Middle frontal gyrus (tissue), 1 donor: ENCODE measurements at regions not wholly inside any gene's neighbourhood (a gene's known extent, or its start where the extent isn't known, plus 50 kb on each side); places are given as distances from the start of the nearest gene placed in this dataset.

ENCODE experiments used
- DNase-seq: peaks from one replicate; pipeline ENCODE4 v3.0.0-alpha.2; 2015; ENCODE audit warnings: low spot score; ENCODE audit errors: extremely low spot score

DNA sequence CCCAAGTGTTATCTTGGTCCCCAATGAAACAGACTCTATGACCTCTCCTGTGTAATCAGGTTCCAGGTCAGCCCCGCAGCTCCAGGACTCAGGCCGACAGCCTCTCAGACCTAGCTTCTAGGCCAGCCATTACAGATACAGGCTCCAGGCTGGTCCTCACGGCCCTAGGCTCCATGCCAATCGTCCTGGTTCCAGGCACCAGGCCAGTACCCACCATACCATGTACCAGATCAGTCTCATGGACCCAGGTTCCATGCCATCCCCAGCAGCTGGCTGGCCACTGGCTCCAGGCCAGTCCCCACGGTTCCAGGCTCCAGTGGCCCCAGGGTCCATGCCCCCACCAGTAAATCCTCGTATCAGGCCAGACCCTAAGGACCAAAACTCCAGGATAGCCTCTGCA lies 1326.6 kb upstream of the C9orf72 start:
- DNase-seq: no peak

DNA sequence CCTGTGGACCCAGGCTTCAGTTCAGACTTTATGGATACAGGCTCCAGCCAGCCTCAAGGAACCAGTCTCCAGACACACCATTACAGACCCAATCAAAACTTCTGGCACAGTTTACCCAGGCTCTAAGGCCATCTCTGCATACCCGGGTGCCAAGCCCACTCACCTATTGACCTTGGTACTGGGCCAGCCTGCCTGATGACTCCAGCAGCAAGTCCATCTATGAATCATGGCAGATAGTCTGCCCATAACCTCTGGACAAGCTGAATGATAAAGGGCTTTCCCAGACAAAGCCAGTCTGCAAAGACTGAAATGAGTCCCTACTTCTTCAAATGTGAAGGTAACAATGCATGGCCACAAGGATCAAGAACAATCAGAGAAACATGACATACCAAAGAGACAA lies 1327.1 kb upstream of the C9orf72 start:
- no peak for DNase-seq

DNA sequence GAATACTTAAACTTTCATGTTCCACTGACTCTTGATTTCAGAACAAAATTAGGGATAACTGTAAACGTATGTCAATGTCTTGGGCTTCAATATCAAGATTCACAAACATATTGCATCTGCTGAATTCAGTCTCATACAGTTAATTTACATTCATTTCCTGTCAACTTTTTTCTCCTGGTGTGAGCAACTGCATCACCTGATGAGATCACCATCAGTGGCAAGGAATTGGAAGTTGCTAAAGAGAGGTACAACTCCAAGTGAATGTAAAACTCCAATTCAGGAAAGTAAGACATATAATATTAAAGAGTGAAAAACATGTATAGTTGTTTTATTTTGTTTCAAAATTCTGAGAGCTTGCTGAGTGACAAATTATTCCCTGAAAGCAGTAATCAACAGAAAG lies 1336.2 kb upstream of the C9orf72 start:
- no peak for DNase-seq

DNA sequence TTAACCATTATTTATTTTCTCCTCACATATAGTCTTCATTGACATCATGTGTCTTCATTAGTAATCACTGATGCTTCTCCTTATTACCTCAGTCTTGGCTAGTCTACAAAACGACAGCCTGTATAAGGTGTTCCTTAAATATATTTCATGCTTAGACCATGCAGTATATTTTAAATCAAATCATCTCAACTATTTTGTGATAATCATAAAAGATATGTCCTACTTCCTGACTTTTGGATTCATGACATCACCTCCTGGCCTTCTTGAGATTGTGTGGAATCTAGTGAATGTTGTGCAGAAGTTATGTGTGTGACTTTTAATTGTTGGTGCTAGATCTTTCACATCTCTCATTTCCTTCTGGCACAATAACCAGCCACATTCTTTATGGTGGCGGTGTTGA lies 1339.3 kb upstream of the C9orf72 start:
- no peak for DNase-seq

DNA sequence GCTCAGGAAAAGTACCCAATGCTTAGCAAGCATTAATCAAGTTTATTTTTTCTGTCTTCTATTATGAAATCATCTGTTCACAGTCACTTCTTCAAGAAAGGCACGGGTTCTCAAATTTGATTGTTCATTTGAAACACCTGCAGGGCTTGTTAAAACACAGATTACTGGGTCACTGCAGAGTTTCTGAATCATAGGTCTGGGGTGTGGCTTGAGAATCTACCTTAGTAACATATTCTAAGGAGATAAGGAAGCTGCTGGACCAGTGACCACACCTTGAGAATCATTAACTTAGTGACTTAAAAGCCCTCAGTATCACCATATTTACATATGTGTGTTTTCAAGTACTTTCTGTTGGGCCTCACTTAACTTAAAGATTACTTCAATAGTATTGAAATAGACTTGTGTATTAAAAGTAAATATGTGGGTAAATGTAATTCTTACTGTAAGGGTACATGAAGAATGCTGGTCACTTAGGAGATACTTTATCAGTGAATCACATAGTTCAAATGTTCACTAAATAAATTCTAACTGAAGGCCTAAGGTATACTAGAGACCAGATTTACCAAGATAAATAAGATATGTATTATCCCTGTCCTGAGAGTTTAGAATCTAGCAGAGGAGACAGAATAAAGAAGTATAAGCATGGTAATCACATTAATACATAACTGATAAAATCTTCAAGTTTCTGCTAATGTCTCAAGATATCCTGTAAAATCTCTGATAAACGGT lies 1342.1 kb upstream of the C9orf72 start:
- DNase-seq: no peak

DNA sequence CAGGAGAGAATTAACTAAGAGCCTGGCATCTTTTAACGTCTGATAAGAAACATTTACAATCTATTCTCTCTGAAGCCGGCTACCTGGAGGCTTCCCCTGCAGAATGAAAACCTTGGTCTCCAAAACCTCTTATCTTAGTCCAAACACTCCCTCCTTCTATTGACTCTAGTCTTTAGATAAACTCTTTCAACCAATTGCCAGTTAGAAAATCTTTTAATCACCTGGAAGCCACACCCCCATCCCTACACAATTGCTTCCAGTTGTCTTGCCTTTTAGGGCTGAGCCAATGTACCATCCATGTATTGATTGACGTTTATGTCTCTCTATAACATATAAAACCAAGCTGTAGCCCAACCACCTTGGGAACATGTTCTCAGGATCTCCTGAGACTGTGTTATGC lies 1343.1 kb upstream of the C9orf72 start:
- no peak for DNase-seq

DNA sequence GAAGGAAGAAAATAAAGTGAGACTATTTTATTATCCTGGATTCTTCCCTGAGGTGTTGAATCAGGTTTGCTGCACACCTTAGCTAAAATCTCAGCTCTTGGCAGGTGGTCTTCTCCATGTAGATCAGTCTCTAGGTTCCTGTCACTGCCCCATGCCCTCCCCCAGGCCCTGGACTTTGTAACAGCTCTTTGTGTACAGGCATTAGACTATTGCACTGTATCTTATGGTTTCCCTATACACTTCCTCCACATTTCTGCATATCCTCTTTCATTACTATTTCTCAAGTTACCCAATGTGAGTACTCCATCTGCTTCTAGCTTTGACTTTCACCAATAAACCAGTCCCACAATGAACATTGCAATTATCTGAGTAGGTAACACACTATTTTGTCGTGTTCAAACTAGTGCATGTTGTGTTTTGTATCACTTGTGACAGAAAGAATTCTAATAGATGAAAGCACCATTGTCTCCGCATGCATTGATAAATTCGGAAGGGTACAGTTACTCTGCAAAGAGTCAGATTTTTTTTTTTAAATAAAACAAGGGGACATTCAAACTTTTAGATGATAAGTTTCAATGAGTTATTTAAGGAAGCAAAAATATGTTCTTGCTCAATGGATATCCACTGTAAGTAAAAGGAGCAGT lies 1348.7 kb upstream of the C9orf72 start:
- DNase-seq: no peak

DNA sequence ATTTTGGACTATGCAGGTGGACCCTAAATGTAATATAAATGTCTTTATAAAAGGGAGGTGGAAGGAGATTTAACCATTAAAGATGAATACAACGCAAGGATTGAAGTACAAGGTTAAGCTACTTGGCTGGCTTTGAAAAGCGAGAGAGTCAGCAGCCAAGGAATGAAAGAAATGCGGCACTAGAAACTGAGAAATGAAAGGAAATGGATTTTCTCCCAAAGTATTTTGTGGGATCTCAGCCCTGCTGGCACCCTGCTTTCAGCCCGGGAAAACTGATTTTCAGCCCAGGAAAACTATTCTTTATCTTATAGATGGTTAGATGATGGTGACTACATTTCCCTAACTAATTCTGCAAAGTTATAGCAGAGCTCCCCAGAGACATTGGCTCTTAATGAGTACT lies 1349.6 kb upstream of the C9orf72 start:
- DNase-seq: no peak

DNA sequence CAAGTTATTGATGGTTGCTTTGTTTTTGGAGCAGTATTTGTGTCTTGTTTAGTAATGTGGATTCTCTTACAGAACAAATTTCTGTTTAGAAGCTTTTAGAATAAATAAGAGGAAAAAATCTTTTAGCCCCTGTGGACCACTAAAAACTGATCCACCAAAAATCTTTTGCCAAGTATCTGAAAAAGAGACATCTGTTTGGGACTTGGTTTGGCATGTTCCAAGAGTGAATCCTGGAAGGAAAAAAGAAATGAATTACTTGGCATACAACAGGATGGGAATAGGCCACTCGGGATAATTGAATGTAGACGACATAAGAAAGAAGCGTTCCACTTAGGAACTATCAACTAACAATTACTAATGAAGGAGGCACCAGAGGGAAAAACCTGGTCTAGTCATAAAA lies 1350.1 kb upstream of the C9orf72 start:
- DNase-seq: no peak

DNA sequence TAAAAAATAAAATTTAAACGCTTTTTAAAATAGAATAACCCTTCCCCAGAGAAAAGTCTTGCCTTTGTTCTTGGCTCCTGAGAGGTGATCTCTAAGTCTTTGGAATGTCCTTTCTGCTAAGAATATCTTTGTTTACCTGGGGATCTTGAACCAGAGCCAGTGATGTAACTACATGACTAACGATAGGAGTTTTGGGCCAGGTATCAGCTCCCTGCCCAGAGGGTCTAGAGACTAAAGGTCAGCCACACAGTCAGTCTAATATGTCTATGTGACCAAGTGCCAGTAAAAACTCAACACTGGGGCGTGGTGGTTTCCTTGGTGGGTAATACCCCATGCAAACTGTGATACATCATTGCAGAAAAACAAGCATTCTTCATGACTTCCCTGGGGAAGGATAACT lies 1351.9 kb upstream of the C9orf72 start:
- no peak for DNase-seq

DNA sequence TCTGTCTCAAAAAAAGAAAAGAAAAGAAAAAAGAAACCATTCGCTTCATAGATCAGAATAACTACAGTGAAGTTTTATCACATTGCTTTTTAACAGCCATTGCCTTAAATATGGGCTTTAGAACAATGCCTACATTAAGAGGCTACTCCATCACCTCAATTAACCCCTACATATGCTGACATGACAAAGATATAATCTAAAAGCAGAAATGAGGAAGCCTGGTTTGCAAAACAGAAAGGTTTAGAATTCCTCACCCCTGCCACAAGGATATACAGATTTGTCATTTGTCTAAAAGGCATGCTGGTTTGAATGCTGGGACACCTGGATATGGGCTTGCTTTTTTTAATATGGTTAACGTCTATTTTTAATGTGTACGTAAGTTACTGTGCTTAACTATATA lies 1353.0 kb upstream of the C9orf72 start:
- no peak for DNase-seq

DNA sequence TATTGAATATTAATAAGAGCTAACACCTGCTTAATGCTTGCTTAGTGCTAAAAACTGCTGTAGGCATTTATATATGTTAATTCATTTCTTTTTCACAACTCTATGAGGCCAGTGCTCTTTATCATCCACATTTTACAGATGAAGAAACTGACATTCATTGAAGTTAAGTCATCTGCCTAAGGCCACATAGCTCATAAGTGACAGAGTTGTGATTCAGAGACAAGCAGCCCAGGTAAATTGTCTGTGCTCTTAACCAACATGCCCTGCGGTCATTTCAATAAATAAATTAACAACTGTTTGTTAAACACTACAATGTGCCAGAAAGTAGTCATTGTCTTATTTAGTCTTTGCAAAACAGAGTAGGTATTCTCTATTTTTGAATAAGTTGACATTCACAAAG lies 1354.4 kb upstream of the C9orf72 start:
- DNase-seq: no peak

DNA sequence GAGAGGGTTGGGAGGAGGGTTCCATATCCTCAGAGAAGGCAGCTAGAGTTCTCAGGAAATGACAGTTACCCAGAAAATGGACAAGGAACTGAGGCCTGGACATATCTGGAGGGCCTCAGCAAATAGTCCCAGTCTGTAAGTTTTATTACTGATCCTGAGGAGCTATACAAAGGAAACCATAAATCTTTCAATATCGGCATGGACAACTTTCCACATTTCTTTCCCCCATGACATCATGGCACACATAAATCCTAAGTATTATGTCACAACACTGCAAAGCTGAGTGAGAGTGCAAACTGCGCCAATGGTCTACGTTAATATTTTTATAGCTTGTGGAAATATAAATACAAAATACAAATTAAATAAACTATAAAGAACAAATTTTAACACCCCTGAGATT lies 1356.2 kb upstream of the C9orf72 start:
- DNase-seq: no peak

DNA sequence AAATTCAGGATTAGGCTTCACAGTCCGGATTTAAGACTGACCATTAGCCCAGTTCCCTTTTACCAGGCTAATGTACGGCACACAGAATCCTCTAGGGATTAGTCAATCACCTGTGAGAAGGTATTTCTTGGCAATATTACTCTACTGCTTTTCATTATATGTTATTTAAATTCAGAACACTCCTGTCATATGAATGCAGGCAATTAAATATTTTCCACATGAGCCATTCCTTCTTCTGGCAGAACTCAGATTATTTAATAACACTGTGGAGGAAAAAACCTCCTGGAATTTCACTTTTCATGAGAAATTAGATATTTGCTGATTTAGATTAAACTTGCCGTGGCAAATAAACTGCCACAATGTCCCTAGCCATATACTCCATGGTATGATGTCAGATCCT lies 1357.5 kb upstream of the C9orf72 start:
- no peak for DNase-seq

DNA sequence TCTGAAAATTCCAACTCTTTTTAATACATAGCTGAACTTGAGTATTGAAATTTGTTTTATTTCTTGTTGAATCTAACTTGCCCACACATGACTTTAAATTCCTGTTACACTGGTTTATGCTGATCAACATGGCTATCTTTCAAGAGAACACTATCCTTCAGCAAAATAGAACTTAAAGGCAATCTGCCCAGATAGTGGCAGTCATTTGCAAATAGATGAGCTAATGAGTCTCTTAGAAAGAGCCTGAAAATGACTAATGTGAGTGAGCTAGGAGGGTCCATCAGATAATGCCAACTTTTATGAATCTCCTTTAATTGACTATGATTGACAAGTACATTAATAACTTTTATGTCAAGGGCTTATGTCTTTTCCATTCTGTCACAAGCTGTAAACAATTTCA lies 1360.8 kb upstream of the C9orf72 start:
- DNase-seq: no peak

DNA sequence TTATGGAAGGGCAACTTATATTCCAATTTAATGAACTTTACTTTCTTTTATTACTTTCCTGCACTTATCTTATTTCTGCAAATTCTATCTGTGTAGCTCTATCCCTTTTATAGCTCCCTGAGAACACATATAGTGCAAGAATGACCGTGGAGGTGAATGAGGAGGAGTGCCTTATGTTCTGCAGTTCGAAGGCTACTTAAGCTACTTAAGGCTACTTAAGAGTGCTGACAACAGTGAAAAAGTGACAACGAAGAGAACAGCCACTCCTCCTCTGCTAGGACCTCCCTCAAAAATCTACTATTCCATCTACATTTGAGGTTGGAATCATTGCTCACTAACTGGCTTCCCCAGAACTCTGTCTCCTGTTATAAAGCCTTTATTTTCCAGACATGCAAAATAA lies 1365.7 kb upstream of the C9orf72 start:
- DNase-seq: no peak

DNA sequence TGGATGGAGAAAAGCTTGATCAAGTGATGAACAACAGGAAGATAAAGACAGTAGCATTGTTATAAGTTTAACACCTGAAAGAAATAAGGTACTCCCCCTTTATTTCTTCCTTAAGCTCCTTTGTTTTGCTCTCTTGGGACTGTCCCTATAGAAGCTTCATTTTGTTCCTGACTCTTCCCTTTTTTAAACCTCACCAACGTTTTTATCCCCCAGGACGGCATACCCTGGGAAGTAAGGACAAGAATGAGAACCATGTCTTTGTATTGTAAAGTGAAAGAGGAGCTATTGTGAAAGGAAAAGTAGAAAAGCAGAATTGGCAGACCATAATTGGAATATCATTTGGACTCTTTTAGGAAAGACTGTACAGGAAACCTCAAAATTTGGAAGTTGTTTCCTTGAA lies 1368.6 kb upstream of the C9orf72 start:
- no peak for DNase-seq

DNA sequence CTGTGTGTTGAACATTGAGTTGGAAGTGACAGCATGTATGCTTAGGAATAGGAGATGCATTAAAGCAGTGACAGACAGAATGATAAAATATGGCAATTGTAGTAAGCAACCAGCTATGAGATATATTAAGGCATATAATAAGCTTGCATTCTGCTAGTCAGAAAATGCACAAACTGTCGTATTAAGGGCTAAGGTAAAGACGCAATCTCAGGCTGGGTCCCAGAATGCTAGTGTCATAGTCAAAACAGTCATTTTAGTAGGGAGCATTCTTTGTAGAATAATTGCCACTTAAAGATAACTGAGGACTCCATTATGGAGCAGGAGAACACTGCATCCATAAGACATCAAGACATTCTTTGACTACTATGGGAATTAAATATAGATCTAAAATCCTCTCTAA lies 1369.7 kb upstream of the C9orf72 start:
- DNase-seq: no peak

DNA sequence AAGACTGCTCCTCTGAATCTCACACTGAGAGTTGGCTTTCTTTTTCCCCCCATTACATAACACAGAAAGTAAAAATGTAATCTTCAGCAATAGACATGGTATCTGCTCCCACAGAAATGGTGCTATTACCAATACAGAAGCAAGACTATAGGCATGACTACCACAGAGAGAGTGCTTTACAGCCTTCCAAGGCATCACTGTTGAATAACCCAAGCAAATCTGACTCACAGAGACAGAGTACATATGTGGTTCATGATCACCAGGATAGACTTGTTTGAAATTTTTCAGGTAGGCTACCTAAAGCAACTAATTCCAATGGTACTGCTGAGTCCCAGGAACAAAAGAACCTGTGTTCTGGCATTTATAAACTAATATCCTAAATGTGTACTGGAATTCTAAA lies 1373.4 kb upstream of the C9orf72 start:
- no peak for DNase-seq

DNA sequence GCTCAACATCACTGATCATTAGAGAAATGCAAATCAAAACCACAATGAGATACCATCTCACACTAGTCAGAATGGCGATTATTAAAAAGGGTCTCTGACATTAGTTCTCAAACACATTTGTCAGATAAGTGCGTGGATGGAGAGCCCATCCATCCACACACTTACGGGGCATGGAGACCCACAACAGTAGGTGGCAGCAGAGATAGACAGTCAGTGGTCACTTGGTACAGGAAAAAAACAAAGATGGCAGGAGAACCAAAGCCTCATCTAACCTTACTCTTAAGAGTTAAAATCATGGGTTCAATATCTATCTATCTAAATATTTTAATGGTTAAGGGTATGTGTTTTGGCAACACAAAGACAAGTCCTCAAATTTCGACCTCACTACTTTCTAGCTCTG lies 1378.7 kb upstream of the C9orf72 start:
- DNase-seq: no peak

DNA sequence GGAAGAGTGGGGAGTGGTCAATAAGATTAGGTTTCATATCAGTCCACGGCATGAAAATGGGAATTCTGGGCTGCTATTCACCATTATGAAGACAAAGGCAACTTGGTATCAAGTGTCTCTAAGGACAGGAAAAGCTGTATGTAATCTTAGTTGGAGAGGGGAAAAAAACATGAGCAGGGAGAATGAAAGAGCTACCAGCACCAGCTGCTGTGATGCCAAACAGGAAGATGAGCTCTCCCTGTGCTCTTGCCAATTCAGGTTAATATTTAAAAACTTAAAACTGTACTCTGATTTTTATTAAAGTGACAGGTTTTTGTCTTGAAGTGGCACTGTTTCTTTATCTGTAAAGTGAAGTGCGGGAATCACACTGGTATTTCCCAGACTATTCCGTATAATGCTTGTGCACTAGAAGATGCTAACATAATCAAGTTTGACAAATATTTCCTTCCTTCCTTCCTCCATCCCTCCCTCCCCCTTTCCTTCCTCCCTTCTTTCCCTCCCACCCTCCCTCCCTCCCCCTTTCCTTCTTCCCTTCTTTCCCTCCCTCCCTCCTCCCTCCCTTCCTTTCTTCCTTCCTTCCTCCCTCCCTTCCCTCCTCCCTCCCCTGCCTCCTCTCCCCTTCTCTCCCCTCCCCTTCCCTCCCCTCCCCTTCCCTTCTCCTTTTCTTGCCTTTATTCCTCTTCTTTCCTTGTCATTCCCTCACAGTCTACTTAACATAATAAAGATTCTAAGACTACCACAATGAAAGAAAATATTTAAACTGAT lies 1383.0 kb upstream of the C9orf72 start:
- no peak for DNase-seq

DNA sequence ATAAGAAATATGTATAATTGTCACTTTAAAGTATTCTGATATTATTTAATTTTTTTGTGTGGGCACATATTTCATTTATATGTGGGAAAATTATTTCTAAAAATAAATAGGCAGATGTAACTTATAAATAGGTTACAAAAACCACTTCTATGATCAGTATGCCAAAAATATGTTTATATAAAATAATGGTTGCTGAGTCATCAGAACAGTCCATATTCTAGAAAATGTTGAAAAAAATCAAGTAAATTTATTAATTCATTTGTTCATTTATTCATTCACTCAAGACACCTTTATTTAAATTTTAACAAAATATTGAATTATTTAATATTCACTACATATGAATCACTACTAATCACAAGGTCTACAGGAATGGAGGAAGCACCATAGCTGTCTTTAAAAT lies 1387.3 kb upstream of the C9orf72 start:
- DNase-seq: no peak

DNA sequence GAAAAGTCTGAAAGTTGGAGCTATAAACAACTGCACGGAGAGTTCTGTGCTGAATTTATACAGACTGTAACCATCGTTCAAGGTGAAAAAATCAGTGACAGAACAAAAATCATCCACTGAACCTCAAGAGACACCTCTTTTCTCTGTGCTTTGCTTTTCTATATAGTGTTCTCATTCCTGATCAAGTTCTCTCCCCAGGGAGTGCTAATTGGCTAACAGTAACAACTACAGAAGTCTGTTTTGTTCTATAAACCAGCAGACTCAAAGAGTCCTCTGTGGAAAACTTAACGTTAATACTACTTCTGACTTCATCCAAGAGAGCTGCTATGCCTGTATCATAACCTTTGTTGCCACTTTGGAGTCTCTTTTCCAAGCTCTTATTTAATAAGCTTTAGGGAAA lies 1388.3 kb upstream of the C9orf72 start:
- no peak for DNase-seq
